ENCODE measurements at regions not wholly inside any gene's neighbourhood (a gene's known extent, or its start where the extent isn't known, plus 50 kb on each side); places are given as distances from the start of the nearest gene placed in this dataset.

- TF ChIP-seq CTCF (IDR thresholded peaks at IDR 0.05) (no peak), POLR2A (IDR thresholded peaks at IDR 0.05) (no peak)
These were observed 136.2 kb upstream of the MGAT5 start for GRCh38 chr2:134117676-134118075.
